HG03095 (cell line): ENCODE measurements at regions not wholly inside any gene's neighbourhood (a gene's known extent, or its start where the extent isn't known, plus 50 kb on each side); places are given as distances from the start of the nearest gene placed in this dataset.
"Not testable (repeated sequence)": the region's sequence is repeated elsewhere in the genome, so short reads cannot be mapped to it uniquely, and the experiment has no call there.

Experiments
- ATAC-seq: cut with Tn5 transposase; IDR thresholded peaks from one replicate; pipeline ENCODE4 v1.9.1; 2021; ENCODE audit warnings: moderate library complexity; ENCODE audit not compliant: unreplicated experiment

DNA sequence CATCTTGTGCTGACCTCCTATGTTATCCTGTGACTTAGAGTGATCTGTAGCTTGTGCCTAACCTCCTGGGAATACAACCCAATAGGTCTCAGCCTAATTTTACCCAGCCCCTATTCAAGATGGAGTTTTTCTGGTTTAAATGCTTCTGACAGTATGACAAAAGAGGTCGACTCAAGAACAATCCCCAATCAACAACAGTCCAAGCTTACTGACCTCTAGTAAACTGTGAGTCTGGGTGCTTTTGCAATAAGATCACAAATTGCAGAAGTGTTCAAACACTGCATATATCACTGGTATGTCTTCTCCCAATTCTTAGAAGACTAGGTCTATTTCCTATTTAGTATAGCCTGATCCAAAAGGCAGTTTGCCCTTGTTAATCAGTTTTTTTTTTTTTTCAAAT lies 323.5 kb upstream of the PTGER4 start:
- ATAC-seq: no peak

DNA sequence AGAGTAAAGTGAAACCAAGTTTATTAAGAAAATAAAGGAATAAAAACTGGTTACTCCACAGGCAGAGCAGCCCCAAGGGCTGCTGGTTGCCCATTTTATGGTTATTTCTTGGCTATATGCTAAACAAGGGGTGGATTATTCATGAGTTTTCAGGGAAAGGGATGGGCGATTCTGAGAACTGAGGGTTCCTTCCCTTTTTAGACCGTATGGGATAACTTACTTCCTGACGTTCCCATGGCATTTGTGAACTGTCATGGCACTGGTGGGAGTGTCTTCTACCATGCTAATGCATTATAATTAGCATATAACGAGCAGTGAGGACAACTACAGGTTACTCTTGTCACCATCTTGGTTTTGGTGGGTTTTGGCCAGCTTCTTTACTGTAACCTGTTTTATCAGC lies 323.9 kb upstream of the PTGER4 start:
- no peak for ATAC-seq

DNA sequence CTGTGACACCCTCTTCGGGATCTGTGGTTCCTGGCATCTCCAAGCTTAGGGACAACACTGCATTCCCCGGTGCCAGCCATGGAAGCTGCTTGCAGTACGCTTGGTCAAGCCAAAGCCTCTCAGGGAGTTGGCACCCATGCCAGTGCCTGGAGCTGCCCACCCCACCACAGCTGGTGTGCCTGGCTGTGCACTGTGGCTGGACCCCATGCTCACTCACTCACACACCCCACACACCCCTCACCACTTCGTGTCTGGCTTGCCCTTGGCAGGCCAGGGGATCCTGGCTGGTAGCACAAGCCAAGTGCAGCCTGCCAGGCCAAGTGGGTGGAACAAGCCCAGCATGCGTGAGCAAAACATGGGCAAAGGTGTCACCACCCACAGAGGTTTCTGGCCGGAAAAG lies 324.5 kb upstream of the PTGER4 start:
- ATAC-seq: no peak

DNA sequence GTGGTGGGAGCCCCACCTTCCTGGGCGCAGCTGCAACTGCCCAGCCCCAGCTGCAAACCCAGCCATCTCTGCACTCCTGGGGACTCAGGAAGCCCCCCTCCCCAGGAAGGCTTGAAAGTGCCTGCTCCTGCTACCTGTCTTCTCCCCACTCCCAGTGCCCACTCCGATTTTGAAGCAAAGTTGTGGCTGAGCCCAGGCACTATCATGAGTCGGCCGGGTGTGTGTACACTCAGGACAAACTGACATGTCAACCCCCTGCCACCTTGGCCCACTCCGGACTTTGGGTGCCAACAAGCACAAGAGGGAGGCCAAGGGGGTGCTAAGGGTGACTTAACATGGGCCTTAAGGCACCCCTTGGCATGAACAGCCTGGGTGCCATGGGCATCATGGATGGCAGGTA lies 325.5 kb upstream of the PTGER4 start:
- ATAC-seq: no peak

DNA sequence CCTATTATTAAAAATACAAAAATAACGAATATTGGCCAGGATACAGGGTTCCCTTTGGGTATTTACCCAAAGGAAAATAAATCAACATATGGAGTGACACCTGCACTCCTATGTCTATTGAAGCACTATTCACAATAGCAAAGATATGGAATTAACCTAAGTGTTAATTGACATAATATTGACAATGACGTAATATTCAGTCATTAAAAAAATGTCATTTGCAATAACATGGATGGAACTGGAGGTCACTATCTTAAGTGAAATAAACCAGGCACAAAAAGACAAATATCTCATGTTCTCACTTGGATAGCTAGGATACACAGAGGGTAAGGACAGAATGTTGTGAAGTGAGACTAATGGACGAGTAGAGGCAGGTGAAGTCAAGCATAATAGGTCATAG lies 326.3 kb upstream of the PTGER4 start:
- no peak for ATAC-seq

DNA sequence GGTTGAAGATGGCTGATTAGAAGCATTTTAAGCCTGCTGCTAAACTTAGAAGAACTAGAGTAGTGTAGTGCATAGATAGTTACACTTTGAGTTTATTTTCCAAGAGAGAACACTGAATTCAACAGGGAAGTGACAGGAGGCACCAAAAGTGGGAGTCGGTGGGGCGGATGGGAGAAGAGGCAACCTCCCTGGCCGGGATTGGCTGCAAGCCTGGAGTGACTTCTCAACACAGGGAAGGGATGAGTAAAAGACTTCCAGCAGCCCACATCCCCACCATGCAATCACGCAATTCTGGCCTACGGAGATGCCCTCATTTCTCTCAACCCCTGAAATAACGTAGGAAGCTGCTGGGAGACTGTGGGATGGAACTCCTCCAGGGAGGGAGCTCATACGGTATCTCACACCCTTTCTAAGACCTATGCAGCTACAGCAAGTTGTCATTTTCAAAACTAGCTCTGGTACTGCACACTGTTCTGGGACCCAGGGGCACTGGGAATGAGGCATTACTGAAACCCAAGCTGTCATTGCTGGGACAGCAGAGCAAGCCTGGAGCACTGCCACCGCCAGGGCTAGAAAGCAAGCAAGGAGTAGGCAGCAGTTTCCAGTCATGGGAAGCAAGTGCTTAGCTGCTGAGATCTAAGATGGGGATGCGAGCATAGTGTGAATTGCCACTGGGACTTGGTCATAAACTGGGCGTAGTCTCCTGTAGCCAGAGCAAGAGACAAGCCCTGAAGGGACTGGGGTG lies 331.6 kb upstream of the PTGER4 start:
- no peak for ATAC-seq

DNA sequence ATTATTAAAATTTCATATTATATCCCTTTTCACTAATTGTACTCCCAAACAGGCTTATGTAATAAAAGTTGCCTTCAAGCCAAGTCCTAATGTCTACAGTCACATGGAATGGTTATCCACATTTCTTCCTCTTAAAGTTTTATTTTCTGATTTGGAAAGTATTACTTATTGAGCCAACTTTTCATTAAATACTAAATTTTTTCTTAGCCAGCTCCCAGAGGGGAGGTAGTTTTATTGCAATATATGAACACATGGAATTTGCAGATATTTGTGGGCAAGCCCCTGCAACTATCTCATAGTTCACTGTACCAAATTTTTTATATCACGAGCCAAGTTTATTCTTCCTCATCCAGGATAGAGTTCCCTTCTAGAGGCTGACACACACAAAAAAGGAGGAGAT lies 332.8 kb upstream of the PTGER4 start:
- no peak for ATAC-seq

DNA sequence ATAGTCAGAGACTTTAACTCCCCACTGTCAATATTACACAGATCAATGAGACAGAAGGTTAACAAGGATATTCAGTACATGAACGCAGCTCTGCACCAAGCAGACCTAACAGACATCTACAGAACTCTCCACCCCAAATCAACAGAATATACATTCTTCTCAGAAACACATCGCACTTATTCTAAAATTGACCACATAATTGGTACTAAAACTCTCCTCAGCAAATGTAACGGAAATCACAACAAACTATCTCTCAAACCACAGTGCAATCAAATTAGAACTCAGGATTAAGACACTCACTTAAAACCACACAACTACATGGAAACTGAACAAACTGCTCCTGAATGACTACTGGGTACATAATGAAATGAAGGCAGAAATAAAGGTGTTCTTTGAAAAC lies 341.3 kb upstream of the PTGER4 start:
- ATAC-seq: not testable (repeated sequence)

DNA sequence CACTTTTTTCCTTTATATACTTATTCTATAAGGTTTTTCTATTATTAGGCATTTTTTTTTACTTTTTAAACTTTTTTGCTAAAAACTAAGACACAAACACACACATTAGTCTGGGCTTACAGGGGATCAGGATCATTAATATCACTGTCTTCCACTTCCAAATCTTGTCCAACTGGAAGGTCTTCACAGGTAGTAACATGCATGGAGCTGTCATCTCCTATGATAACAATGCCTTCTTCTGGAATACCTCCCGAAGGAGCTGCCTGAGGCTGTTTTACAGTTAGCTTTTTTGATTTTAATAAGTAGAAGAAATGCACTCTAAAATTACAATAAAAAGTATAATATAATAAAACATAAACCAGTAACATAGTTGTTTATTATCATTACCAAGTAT lies 345.5 kb upstream of the PTGER4 start:
- ATAC-seq: no peak

DNA sequence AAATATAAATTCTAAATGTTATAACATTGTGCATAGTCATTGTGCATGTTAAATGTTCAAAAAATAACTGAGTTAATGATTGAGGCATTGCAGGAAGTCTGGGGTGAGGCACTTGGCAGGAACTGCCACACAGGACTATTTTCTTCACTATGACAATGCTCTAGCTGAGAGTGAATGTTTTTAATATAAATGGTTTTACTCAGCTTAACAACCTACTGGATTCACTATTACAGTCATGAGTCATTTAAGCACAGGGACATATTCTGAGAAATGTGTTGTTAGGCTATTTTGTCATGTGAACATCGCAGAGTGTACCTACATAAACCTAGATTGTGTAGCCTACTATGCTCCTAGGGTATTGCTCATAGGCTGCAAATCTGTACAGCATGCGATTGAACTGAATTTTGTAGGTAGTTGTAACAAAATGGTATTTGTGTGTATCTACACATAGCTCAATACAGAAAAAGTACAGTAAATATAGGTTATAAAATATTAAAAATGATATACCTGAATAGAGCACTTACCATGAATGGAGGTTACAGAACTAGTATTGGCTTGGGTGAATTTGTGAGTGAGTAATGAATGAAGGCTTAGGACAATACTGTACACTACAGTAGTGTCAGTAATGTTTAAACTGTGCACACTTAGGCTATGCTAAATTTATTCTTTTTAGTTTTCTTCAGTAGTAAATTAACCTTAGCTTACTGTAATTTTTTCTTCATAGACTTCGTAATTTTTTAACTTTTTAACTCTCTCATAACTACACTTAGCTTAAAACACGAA lies 346.1 kb upstream of the PTGER4 start:
- ATAC-seq: no peak

DNA sequence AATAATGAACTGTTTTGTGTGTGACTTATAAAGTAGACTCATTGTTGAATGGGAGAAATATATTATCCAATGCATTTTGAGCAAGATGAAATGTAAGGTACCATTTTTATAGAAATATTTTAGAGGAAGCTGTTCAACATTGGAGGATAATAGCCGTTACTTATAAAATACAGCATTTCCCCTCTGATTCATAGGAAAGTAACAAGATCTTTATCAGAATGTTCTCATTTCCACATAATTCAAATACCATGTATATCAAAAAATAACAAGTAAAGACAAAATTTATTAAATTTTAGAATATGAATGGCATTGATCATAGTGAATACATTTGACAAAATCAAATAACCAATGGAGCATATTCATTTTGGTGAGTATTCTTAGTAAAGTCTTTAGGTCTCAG lies 346.7 kb upstream of the PTGER4 start:
- no peak for ATAC-seq

DNA sequence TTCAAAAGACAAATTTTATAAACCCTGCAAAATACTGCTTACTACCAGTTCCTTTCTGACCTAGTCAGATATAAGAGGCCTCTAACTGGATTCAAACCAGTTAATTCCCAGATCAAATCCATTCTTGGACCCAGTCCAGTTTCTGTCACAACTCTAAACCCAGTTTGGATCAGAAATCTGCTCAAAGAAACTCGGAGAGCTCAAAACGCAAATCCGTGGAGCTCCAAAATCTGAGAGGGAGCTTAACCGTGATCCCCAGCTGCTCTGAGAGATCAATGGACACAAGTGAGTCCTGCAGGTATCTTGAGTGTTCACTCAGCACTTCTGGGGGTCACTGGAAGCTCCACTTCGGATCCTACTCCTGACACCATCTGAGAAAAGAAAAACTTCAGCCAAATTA lies 348.1 kb upstream of the PTGER4 start:
- ATAC-seq: no peak

DNA sequence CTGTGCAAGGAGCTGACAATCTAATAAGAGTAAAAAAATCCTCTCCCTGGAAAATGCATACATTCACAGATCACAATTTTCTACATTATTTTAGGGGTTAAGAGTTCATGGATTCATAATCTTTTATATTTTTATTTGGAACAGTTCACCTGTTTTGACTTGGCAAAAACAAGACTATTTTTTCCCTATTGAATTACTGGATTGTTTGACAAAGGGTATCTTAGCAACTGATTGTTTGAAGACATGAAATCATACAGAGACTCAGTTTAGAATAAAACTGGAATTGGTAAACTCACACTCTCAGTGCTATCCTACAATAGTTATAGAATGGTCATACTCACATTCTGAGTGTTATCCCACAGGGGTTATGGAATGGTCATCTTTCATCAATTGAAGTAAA lies 358.2 kb upstream of the PTGER4 start:
- ATAC-seq: no peak

DNA sequence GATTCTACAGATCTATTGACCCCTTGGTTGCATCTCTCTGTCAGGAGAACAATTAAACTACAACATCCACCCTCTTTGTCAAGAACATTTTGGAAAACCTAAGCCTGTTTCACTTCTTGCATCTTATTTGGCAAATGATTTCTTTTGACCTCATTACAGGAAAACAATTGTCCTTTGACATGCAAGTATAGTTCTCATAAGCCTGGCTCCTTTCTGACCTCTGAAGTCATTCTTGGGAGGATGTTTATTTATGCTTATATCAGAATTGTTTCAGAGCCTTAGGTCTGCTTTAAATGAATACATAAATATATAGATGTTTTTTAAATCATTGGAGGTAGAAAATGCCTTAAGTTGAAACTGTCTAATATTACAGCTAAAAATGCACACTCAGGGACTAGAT lies 361.3 kb upstream of the PTGER4 start:
- ATAC-seq: no peak

DNA sequence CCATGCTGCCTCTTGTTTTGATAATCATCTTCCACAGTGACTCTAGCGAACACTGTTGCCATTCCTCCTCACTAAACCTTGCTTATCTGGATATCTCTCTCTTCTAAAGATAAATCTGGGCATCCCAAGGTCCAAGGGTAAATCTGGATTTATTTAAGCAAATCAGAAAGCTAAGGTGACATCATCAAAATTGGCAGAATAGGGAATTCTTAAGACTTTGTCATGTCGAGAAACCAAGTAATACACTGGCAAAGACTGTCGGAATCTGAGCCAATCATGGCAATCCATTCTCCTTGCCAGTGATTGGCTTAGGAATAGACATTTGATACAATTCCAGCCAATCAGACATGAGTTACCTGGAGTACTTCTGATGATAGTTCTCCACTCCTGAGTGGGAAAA lies 362.7 kb upstream of the PTGER4 start:
- ATAC-seq: no peak

DNA sequence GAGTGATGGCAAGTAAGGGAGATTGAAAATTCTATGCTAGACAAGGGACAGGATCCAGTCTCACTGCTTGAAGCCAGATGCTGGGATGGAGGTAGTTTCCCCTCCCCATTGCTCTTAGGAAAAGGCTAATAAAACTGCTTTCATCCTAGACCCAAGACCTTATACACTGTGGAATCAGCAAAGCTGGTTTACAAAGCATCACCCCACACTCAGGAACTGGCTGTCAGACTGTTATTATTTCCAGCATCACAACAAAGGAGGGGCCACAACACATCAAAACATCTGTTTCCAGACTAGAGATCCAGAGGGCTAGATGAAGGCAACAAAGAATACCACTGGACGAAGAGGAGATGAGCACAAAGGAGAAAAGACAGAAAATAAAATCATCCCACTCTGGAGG lies 364.6 kb upstream of the PTGER4 start:
- no peak for ATAC-seq

DNA sequence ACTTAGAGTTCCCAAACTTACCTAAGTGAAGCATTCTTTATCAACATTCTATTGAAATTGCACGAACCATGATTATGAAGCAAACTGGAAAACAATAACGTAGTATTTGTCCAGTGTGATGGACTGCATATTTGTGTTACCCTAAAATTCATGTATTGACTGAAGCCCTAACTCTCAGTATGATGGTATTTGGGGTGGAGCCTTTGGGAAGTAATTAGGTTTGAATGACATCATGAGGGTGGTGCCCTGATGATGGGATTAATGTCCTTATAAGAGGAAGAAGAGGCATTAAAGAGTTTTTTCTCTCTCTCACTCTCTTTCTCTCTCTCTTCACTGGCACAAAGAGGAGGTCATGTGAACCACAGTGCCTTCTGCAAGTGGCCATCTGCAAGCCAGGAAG lies 365.4 kb upstream of the PTGER4 start:
- no peak for ATAC-seq

DNA sequence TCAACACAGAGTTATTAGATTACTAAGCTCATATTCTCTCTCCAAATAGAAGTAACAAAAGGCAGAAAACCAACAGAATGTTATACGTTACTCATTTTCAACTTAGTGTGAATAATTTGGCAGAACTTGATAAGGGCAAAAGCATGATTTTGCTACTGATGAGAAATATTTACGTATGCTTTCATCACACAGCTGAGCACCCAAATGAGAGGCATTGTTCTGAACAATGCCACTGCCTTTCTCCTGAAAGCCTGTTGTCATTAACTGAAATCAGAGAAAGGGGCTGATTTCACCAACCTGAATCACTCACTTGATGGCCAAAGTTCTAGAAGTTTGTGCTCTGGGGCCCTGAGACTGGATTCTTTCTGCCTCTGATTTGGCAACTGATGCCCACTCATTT lies 367.5 kb upstream of the PTGER4 start:
- ATAC-seq: no peak

DNA sequence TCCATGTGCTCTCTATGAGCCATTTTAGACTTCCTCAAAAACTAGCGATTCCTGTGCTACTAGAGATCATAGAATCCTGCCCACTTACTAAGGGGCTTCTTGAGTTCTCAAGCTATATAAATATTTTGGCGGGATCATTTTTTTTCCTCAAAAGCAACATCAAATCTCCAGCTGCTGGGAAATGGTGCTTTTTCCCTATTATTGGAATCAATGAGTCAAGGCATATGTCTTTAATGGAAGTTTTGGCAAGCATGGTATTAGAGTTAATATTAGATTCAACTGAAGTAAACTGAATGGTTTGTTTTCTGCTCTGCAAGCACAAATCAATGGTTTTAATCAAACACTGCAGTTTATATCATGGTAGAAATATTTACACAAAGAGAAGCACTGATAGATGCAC lies 369.9 kb upstream of the PTGER4 start:
- ATAC-seq: no peak

DNA sequence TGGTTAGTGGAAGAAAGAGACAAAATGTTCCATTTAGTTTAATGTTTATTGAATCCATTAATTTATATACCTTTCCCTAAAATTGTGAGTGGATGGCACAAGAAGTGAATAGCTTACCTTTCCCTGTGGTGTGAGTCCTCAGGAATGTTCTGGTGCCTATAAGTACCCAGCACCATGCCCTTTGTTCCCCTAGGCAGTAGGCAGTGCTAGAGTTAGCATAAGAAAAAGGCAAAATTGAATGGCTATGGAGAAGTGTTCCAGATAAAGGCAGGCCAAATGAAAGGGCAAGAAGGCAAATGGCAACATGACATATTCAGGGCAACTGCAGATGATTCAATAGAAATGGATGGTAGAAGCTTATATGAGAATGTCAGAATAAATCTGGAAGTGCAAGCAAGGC lies 370.8 kb upstream of the PTGER4 start:
- no peak for ATAC-seq

DNA sequence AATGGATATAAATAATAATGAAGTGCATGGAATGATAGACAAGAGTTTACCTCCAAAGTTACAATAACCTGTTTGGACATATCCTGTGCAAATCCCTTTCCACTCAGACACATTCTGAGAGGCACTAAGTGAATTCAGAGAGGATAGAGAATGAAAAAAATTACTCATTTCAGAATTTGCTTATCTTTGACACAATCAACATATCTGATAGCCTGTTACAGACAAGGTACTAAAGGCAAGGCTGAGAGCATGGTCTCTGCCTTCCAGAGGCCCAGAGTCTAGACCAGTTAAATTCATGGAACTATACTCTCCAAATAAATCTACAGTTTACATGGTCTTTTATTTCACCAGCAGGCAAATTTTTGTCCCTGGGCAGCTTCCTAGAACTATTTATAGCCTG lies 371.8 kb upstream of the PTGER4 start:
- ATAC-seq: no peak

DNA sequence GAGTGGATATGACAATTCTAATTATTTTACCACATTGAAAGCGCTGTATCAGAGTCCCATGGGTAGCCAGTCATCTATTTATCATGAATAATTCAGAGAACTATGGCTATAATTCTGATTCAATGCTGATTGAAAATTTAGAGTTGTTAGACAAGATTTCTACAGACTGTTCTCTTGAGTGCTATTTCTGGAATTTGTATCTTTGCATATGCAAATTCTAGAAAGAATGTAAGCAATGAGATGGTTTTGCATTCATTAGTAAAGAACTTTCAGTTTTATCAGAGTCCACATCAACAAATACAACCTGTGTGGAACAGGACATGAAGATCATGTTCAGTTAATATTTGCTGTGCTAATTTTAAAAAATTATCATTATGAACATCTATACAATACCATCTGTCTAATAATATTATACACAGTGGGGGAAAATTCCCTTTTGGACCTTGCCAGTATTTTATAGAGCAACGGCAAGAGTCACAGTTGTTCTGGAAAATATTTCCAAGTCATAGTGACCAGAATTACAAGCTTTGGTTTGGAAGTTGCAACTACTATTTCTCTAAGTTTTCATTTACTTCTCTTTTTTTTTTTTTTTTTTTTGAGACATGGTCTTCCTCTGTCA lies 372.7 kb upstream of the PTGER4 start:
- ATAC-seq: no peak
